ENCODE measurements at regions not wholly inside any gene's neighbourhood (a gene's known extent, or its start where the extent isn't known, plus 50 kb on each side); places are given as distances from the start of the nearest gene placed in this dataset.
"Not testable (repeated sequence)": the region's sequence is repeated elsewhere in the genome, so short reads cannot be mapped to it uniquely, and the experiment has no call there.

DNA sequence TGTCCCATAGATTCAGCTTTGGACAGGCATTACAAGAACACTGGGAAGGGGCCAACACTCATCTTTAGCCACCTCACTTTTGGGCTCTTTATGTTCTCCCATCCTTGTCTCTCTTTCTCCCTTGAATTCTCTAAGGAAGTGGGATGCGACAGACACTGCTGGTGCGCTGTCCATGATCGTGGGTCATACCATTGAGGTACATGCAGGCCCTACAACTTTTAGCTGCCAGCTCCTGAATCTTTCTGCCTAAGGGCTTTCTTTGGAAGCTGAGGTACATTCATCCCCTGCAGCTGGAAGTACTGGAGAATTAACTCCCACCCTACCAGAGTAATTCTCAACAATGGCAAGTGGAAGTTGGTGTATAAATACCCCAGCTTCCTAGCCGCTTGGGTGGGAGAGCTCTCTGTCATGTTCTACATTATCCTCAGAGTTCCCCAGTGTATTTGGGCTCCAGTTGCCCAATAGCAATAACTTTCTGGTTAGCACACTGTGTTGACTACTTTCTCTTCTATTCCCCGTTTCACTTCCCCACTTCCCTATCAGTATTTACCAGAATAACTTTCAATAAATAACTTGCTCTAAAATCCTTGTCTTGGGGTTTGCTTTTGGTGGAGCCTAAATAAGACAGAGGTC lies 75.6 kb upstream of the ADRA1D start:
- TF ChIP-seq, protein P1, sequence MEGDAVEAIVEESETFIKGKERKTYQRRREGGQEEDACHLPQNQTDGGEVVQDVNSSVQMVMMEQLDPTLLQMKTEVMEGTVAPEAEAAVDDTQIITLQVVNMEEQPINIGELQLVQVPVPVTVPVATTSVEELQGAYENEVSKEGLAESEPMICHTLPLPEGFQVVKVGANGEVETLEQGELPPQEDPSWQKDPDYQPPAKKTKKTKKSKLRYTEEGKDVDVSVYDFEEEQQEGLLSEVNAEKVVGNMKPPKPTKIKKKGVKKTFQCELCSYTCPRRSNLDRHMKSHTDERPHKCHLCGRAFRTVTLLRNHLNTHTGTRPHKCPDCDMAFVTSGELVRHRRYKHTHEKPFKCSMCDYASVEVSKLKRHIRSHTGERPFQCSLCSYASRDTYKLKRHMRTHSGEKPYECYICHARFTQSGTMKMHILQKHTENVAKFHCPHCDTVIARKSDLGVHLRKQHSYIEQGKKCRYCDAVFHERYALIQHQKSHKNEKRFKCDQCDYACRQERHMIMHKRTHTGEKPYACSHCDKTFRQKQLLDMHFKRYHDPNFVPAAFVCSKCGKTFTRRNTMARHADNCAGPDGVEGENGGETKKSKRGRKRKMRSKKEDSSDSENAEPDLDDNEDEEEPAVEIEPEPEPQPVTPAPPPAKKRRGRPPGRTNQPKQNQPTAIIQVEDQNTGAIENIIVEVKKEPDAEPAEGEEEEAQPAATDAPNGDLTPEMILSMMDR (conservative IDR thresholded peaks at IDR 0.05; ENCODE audit: low read depth, low read length), result no peak
- H3K4me3 ChIP-seq (ENCODE audit: low read depth, low read length), result no peak overlapping the region
- no peak for DNase-seq (ENCODE audit: low read depth)

DNA sequence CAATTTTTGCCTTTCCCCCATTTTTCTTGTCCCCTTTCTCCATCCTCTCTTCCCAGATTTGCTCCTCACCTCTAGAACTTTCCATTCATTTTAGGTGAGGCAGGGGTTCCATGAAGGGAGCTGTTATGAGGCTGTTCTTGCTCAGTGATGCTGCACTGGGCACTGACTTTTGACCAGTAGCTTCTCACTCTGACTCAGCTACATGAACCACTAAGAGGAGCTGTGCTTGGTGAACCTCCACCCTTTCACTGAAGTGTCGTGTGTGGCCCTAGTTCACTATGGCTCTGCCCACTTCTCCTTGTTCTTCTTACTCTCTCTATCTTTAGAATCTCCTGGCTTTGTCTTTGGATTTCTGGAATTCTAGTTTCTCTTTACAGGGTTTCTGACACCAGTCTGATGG lies 73.4 kb upstream of the ADRA1D start:
- TF ChIP-seq, protein P1 (conservative IDR thresholded peaks at IDR 0.05; ENCODE audit: low read depth, low read length), result no peak
- H3K4me3 ChIP-seq (ENCODE audit: low read depth, low read length), result no peak overlapping the region

DNA sequence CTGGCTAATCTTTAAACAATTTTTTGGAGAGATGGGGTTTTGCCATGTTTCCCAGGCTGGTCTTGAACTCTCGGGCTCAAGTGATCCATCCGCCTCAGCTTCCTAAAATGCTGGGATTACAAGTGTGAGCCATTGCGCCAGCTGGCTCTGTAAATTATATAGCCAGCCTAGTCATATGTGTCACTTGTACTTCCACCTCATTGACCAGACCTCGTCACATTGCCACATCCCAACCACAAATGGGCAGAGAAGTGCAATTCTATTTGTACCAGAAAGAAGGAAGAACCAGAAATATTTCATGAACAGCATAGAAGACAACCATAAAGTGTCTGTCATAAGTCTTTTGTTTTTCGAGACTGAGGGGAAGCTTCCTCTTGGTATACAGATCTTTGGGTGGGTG lies 71.2 kb upstream of the ADRA1D start:
- H3K4me3 ChIP-seq (ENCODE audit: low read depth, low read length), result no peak overlapping the region
- DNase-seq (ENCODE audit: low read depth), result no peak
- TF ChIP-seq, protein P1 (conservative IDR thresholded peaks at IDR 0.05; ENCODE audit: low read depth, low read length), result no peak

More for the DNA sequence above, 73.4 kb upstream of the ADRA1D start:
- no peak for DNase-seq (ENCODE audit: low read depth)

DNA sequence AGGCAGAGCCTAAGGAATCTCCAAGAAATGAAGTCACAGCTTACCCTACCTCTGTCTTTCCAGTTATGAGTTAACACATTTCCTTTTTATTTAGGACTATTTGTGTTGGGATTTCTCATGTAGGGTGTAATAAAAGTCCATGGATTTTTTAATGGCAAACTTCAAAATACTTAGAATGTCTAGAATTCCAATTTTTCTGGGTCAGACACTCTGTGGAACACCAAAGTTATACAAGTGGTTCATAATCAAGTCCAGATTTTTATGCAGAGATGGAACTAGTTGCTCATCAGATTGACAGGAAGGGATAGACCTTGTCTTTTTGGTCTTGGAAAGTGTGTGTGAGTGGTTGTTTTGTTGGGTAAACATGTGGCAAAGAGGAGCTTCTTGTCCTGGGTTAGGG lies 69.8 kb upstream of the ADRA1D start:
- no peak for DNase-seq (ENCODE audit: low read depth)
- TF ChIP-seq, protein P1 (conservative IDR thresholded peaks at IDR 0.05; ENCODE audit: low read depth, low read length), result no peak
- no peak overlapping the region for H3K4me3 ChIP-seq (ENCODE audit: low read depth, low read length)

DNA sequence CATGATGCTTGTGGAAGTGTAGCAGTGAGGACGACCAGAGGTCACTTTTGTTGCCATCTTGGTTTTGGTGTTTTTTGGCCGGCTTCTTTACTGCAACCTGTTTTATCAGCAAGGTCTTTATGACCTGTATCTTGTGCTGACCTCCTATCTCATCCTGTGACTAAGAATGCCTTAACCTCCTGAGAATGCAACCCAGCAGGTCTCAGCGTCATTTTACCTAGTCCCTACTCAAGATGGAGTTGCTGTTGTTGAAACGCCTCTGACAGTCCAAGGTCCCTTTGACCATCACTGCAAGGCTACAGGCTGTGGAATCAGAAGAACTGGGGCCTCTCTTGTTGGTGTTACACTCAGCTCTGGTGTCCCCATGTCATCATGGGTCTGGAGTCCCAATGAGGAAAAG lies 61.5 kb upstream of the ADRA1D start:
- H3K4me3 ChIP-seq (ENCODE audit: low read depth, low read length); DNase-seq (ENCODE audit: low read depth): not testable (repeated sequence)

DNA sequence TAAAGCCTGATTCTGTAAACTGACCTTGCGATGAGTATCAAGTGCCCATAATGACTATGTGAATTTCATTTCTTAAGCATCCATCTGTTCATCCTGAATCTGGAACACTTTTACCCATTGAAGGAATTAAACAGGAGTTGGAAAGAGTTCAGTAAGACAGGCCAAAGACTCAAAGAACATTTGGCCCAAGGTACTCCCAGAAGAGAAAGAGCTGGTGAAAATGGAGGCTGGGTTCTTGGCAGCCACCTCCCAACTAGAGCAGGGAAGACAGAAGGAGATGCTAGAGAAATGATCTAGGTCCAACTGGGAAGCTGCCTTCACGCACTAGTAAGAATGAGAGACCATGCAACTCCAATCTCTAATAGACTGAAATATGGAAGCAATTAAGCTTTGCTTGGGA lies 57.1 kb upstream of the ADRA1D start:
- TF ChIP-seq, protein P1 (conservative IDR thresholded peaks at IDR 0.05; ENCODE audit: low read depth, low read length), result no peak
- no peak for DNase-seq (ENCODE audit: low read depth)
- H3K4me3 ChIP-seq (ENCODE audit: low read depth, low read length), result no peak overlapping the region

DNA sequence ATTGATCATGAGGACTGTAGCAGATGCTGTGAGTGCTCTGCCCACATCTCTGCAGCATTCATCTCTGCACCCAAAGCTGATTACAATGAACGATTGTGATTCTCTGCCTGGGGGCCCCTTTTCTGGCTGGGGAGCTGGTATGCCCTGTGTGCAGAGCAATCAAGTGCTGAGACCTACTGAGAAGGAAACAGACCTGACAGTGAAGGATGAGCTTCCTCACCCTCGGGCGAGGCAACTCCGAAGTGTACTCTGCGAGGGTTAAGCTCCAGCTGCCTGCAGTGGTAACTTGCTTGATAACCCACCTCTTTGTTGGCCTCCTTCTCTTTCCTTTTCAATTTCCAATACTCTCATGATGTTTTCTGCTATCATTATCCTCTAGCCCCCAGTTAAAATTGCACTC lies 56.0 kb upstream of the ADRA1D start:
- no peak for DNase-seq (ENCODE audit: low read depth)
- H3K4me3 ChIP-seq (ENCODE audit: low read depth, low read length), result no peak overlapping the region
- TF ChIP-seq, protein P1 (conservative IDR thresholded peaks at IDR 0.05; ENCODE audit: low read depth, low read length), result no peak
